ENCODE measurements at regions not wholly inside any gene's neighbourhood (a gene's known extent, or its start where the extent isn't known, plus 50 kb on each side); places are given as distances from the start of the nearest gene placed in this dataset.

DNA sequence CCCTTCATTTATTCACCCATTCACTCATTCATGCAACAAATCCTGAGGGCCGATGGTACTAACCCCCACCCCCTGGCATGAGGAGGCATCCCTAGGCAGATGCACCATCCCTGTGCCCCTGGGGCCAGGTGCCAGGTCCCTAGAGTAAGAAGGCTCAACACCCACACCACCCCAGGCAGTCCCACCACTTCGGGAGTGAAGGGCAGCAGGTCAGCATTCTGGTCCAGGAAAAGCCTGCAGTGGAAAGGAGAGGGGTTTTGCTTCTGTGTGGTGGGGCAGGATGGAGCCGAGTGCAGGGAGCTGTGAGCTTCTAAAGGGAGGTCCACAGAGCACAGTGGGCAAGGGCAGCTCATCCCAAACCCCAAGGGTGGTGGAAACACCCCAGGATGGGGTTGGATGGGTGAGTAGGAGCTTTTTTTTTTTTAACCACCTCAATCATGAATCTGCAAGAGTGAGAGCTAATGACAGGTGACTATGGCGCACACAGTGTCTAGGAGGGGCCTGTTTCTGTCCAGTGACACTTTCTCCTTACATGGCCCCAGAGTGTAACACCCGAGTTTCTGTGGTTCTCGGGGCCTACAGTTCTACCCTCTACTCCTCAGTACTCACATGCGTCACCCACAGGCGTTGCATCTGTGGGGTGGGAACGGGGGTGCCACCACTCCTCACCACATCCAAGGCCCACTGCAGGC, 414.3 kb downstream of the TMEM121 start:
- TF ChIP-seq, protein P1, sequence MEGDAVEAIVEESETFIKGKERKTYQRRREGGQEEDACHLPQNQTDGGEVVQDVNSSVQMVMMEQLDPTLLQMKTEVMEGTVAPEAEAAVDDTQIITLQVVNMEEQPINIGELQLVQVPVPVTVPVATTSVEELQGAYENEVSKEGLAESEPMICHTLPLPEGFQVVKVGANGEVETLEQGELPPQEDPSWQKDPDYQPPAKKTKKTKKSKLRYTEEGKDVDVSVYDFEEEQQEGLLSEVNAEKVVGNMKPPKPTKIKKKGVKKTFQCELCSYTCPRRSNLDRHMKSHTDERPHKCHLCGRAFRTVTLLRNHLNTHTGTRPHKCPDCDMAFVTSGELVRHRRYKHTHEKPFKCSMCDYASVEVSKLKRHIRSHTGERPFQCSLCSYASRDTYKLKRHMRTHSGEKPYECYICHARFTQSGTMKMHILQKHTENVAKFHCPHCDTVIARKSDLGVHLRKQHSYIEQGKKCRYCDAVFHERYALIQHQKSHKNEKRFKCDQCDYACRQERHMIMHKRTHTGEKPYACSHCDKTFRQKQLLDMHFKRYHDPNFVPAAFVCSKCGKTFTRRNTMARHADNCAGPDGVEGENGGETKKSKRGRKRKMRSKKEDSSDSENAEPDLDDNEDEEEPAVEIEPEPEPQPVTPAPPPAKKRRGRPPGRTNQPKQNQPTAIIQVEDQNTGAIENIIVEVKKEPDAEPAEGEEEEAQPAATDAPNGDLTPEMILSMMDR (IDR thresholded peaks at IDR 0.05), result no peak
- TF ChIP-seq POLR2A (IDR thresholded peaks at IDR 0.05), result no peak
